GM21737 (cell line): ENCODE measurements at regions not wholly inside any gene's neighbourhood (a gene's known extent, or its start where the extent isn't known, plus 50 kb on each side); places are given as distances from the start of the nearest gene placed in this dataset.
"Not testable (repeated sequence)": the region's sequence is repeated elsewhere in the genome, so short reads cannot be mapped to it uniquely, and the experiment has no call there.

Experiments used
- ATAC-seq: cut with Tn5 transposase; IDR thresholded peaks from one replicate; pipeline ENCODE4 v1.9.1; 2021; ENCODE audit warnings: mild to moderate bottlenecking, moderate library complexity; ENCODE audit not compliant: unreplicated experiment

- no peak for ATAC-seq
These were observed 751.8 kb downstream of the CDH11 start for GRCh38 chr16:64370112-64370511.

GRCh38 chr16:64365448-64365931 lies 756.4 kb downstream of the CDH11 start:
- ATAC-seq, result no peak

GRCh38 chr16:64364894-64365293 lies 757.0 kb downstream of the CDH11 start:
- no peak for ATAC-seq

- no peak for ATAC-seq
These were observed 757.4 kb downstream of the CDH11 start for GRCh38 chr16:64364416-64364815.

GRCh38 chr16:64364016-64364415 lies 757.8 kb downstream of the CDH11 start:
- no peak for ATAC-seq

GRCh38 chr16:64363039-64363438 lies 758.8 kb downstream of the CDH11 start:
- ATAC-seq, result no peak

GRCh38 chr16:64362193-64362592 lies 759.7 kb downstream of the CDH11 start:
- ATAC-seq, result no peak

GRCh38 chr16:64361753-64362152 lies 760.1 kb downstream of the CDH11 start:
- no peak for ATAC-seq

- no peak for ATAC-seq
These were observed 763.6 kb downstream of the CDH11 start for GRCh38 chr16:64358291-64358690.

GRCh38 chr16:64356267-64356666 lies 765.6 kb downstream of the CDH11 start:
- no peak for ATAC-seq

- ATAC-seq, result no peak
These were observed 769.6 kb downstream of the CDH11 start for GRCh38 chr16:64352246-64352645.

- no peak for ATAC-seq
These were observed 770.7 kb downstream of the CDH11 start for GRCh38 chr16:64351121-64351520.

- ATAC-seq, result no peak
These were observed 775.8 kb downstream of the CDH11 start for GRCh38 chr16:64346080-64346479.

- ATAC-seq, result no peak
These were observed 776.7 kb downstream of the CDH11 start for GRCh38 chr16:64345142-64345541.

GRCh38 chr16:64343820-64344443 lies 777.9 kb downstream of the CDH11 start:
- ATAC-seq, result not testable (repeated sequence)

GRCh38 chr16:64343061-64343819 lies 778.6 kb downstream of the CDH11 start:
- no peak for ATAC-seq

- ATAC-seq, result not testable (repeated sequence)
These were observed 780.5 kb downstream of the CDH11 start for GRCh38 chr16:64341336-64341735.

- ATAC-seq, result no peak
These were observed 782.7 kb downstream of the CDH11 start for GRCh38 chr16:64339052-64339770.

GRCh38 chr16:64321881-64322280 lies 800.0 kb downstream of the CDH11 start:
- no peak for ATAC-seq

- ATAC-seq, result no peak
These were observed 800.8 kb downstream of the CDH11 start for GRCh38 chr16:64321066-64321465.

- ATAC-seq, result no peak
These were observed 804.3 kb downstream of the CDH11 start for GRCh38 chr16:64317601-64318000.

- ATAC-seq, result no peak
These were observed 808.1 kb downstream of the CDH11 start for GRCh38 chr16:64313726-64314125.
